Keratinocyte (primary cell): ENCODE measurements at regions not wholly inside any gene's neighbourhood (a gene's known extent, or its start where the extent isn't known, plus 50 kb on each side); places are given as distances from the start of the nearest gene placed in this dataset.

Source experiments
- CTCF ChIP-seq, 3 experiments: IDR thresholded peaks in 1 of 3; conservative IDR thresholded peaks in 1 of 3; optimal IDR thresholded peaks in 1 of 3; 2 replicates in 2 of 3; 3 replicates in 1 of 3; pipeline versions ENCODE3 to v1.5.1; 2011; ENCODE audit warnings: low read length in 3 of 3, mild to moderate bottlenecking in 3 of 3, moderate library complexity in 2 of 3, control low read depth in 1 of 3, inconsistent platforms in 1 of 3; ENCODE audit not compliant: insufficient read depth in 2 of 3; ENCODE audit errors: extremely low read depth in 1 of 3
- EZH2 ChIP-seq: IDR thresholded peaks from one replicate; pipeline ENCODE4 v1.6.1; 2012; ENCODE audit warnings: inconsistent platforms, mild to moderate bottlenecking, low read length, moderate library complexity

DNA sequence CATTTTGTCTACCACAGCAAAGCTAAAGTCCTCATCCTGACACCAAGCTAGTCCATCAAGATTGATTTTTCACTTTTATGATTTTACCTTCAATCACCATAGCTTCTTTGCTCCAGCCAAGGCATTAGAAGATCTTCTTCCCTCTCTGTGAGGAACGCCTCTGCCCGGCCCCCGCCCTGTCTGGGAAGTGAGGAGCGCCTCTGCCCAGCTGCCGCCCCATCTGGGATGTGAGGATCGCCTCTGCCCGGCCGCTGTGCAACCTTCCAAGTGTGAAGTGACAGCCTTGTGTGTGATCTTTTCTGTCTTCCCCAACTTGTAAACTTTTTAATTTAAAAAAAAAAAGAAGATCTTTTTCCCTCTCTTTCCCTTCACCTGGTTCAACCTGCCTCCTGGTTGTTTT lies 210.5 kb upstream of the NREP start:
- no peak for TF ChIP-seq EZH2
- TF ChIP-seq CTCF (optimal IDR thresholded peaks at IDR 0.05 in 1 of 3, IDR thresholded peaks at IDR 0.05 in 1 of 3, conservative IDR thresholded peaks at IDR 0.05 in 1 of 3; ENCODE audit: extremely low read depth in 1 of 3, insufficient read depth in 2 of 3, low read length in 3 of 3), result no peak
